ENCODE measurements at regions not wholly inside any gene's neighbourhood (a gene's known extent, or its start where the extent isn't known, plus 50 kb on each side); places are given as distances from the start of the nearest gene placed in this dataset.
A peak's percentile ranks its signal among the peaks of the same experiment; 100 is the strongest.
"Not testable (repeated sequence)": the region's sequence is repeated elsewhere in the genome, so short reads cannot be mapped to it uniquely, and the experiment has no call there.

GRCh38 chr12:5172886-5173285 is 129.2 kb downstream of the KCNA5 start:
- DNase-seq (no peak), ATAC-seq (no peak)
- H3K9me2 ChIP-seq (replicated peaks; ENCODE audit: low read length) = no peaks in the 10 kb centered on the region
- H3K4me1 ChIP-seq (ENCODE audit: insufficient read depth, low read length) = peaks cover 8% of the 10 kb centered on the region; the same call in 1 of the 2 replicates
- no peaks in the 10 kb centered on the region for H4K20me1 ChIP-seq (ENCODE audit: low read length)
- H3K4me3 ChIP-seq (ENCODE audit: low read length) = no peak overlapping the region
- ChIA-PET POLR2A (ENCODE audit: unreplicated experiment) (no interaction called here), CTCF (no interaction called here)
- H3K27me3 ChIP-seq (ENCODE audit: low read length) = no peaks in the 10 kb centered on the region
- H3K9ac ChIP-seq (ENCODE audit: low read length) = no peak overlapping the region
- intact Hi-C loops (cut with micrococcal nuclease) = no loop called here
- no TSS peak for BruUV-seq (replicated peaks)
- no peak overlapping the region for H3K27ac ChIP-seq (ENCODE audit: low read length)
- no peaks in the 10 kb centered on the region for H3F3A ChIP-seq (ENCODE audit: low read length, unreplicated experiment)
- no peaks in the 10 kb centered on the region for H3K9me3 ChIP-seq (ENCODE audit: low read length)
- TF ChIP-seq EZH2phosphoT487 (IDR thresholded peaks at IDR 0.05; ENCODE audit: borderline replicate concordance, low read length) (no peak), EZH2 (IDR thresholded peaks at IDR 0.05; ENCODE audit: low read length, unreplicated experiment) (no peak), CTCF (conservative IDR thresholded peaks at IDR 0.05; ENCODE audit: low read depth, low read length) (no peak)
- no peak overlapping the region for H2AFZ ChIP-seq (ENCODE audit: low read length)
- H3K36me3 ChIP-seq (ENCODE audit: low read depth, low read length) = no peaks in the 10 kb centered on the region
- no peaks in the 10 kb centered on the region for H3K79me2 ChIP-seq (ENCODE audit: low read length)
- H3K4me2 ChIP-seq (ENCODE audit: low read length) = peak overlapping the region; percentile 37; the same call in 1 of the 2 replicates

DNA sequence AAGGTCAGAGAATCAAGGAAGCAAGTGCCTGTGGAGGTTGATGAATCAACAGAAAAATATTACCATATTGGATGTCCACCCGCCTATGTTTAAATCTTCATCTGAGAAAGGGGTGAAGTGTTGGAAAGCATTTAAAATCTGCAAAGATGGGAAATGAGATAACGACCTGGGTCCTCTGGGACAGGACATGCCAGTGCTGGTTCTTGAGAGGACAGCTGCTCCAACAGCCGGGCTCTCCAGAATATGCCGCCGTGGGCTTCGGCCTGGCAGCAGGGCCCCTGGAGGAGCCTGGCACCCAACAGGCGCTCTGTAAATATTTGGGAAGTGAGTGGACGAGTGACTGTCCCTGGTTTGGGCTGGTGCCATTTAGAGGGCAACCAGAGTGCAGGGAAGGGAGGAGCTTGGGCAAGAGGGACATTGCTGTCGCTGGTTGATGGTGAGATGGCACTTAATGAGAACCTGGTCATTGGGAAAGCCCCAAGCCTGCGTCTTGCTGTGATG is 129.9 kb downstream of the KCNA5 start:
- POLR2A ChIA-PET (ENCODE audit: unreplicated experiment) = no interaction called here
- no peak overlapping the region for H3K27ac ChIP-seq (ENCODE audit: low read length)

DNA sequence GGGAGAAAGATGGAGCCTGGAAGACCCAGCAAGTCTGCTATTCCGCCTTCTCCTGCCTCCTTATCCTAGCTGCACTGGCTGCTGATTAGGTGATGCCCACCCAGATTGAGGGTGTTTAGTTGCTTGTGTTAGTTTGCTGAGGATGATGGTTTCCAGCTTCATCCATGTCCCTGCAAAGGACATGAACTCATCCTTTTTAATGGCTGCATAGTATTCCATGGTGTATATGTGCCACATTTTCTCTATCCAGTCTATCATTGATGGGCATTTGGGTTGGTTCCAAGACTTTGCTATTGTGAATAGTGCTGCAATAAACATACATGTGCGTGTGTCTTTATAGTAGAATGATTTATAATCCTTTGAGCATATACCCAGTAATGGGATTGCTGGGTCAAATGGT is 131.7 kb downstream of the KCNA5 start:
- H3K9me2 ChIP-seq (replicated peaks; ENCODE audit: low read length); POLR2A ChIA-PET (ENCODE audit: unreplicated experiment); intact Hi-C loops (cut with micrococcal nuclease); DNase-seq; H2AFZ ChIP-seq (ENCODE audit: low read length); H3K9me3 ChIP-seq (ENCODE audit: low read length); H3K4me1 ChIP-seq (ENCODE audit: insufficient read depth, low read length); H3K27me3 ChIP-seq (ENCODE audit: low read length); CTCF ChIA-PET; H3K27ac ChIP-seq (ENCODE audit: low read length); H3F3A ChIP-seq (ENCODE audit: low read length, unreplicated experiment); H3K79me2 ChIP-seq (ENCODE audit: low read length); H3K4me3 ChIP-seq (ENCODE audit: low read length); H3K9ac ChIP-seq (ENCODE audit: low read length); BruUV-seq (replicated peaks); H4K20me1 ChIP-seq (ENCODE audit: low read length); H3K36me3 ChIP-seq (ENCODE audit: low read depth, low read length); ATAC-seq; H3K4me2 ChIP-seq (ENCODE audit: low read length): not testable (repeated sequence)

More for the DNA sequence above, 129.9 kb downstream of the KCNA5 start:
- TF ChIP-seq EZH2 (IDR thresholded peaks at IDR 0.05; ENCODE audit: low read length, unreplicated experiment) (no peak), CTCF (conservative IDR thresholded peaks at IDR 0.05; ENCODE audit: low read depth, low read length) (no peak), EZH2phosphoT487 (IDR thresholded peaks at IDR 0.05; ENCODE audit: borderline replicate concordance, low read length) (no peak)
- H3K36me3 ChIP-seq (ENCODE audit: low read depth, low read length) = no peaks in the 10 kb centered on the region
- intact Hi-C loops (cut with micrococcal nuclease) = no loop called here
- no peaks in the 10 kb centered on the region for H3K9me2 ChIP-seq (replicated peaks; ENCODE audit: low read length)
- H4K20me1 ChIP-seq (ENCODE audit: low read length) = no peaks in the 10 kb centered on the region
- H3K79me2 ChIP-seq (ENCODE audit: low read length) = no peaks in the 10 kb centered on the region
- ATAC-seq (no peak), DNase-seq (peak; percentile 52)
- H3F3A ChIP-seq (ENCODE audit: low read length, unreplicated experiment) = no peaks in the 10 kb centered on the region
- no peak overlapping the region for H3K9ac ChIP-seq (ENCODE audit: low read length)
- no TSS peak for BruUV-seq (replicated peaks)
- H3K27me3 ChIP-seq (ENCODE audit: low read length) = no peaks in the 10 kb centered on the region
- H3K4me1 ChIP-seq (ENCODE audit: insufficient read depth, low read length) = peaks cover 8% of the 10 kb centered on the region; the same call in 1 of the 2 replicates
- H3K4me3 ChIP-seq (ENCODE audit: low read length) = no peak overlapping the region
- H3K4me2 ChIP-seq (ENCODE audit: low read length) = peak overlapping the region; percentile 37; the same call in 1 of the 2 replicates
- H2AFZ ChIP-seq (ENCODE audit: low read length) = no peak overlapping the region
- no peaks in the 10 kb centered on the region for H3K9me3 ChIP-seq (ENCODE audit: low read length)
- CTCF ChIA-PET = no interaction called here
